ENCODE measurements at regions not wholly inside any gene's neighbourhood (a gene's known extent, or its start where the extent isn't known, plus 50 kb on each side); places are given as distances from the start of the nearest gene placed in this dataset.
A peak's percentile ranks its signal among the peaks of the same experiment; 100 is the strongest.

- no peaks in the 10 kb centered on the region for H3K9me3 ChIP-seq
- WGBS, 2 donors: 77 to 82% methylated on average over 1 of the region's 1 CpG
- H3K36me3 ChIP-seq: no peaks in the 10 kb centered on the region
- peak overlapping the region in 1 of 4 donors; percentile 22 for H3K27ac ChIP-seq
- no peaks in the 10 kb centered on the region for H3K27me3 ChIP-seq
- no peak overlapping the region for H3K4me3 ChIP-seq
- intact Hi-C loops (cut with DNase I): loop anchor here (10.0 kb wide), 1 partner anchor 122 kb away; no protein-coding TSS in a partner anchor
- no peak for TF ChIP-seq POLR2AphosphoS5 (IDR thresholded peaks at IDR 0.05)
- peaks cover 0 to 14% (median 12%) of the 10 kb centered on the region in 4 donors for H3K4me1 ChIP-seq
- DNase-seq: no peak
Observed at GRCh38 chr12:20142316-20142715, 226.0 kb upstream of the PDE3A start.

DNA sequence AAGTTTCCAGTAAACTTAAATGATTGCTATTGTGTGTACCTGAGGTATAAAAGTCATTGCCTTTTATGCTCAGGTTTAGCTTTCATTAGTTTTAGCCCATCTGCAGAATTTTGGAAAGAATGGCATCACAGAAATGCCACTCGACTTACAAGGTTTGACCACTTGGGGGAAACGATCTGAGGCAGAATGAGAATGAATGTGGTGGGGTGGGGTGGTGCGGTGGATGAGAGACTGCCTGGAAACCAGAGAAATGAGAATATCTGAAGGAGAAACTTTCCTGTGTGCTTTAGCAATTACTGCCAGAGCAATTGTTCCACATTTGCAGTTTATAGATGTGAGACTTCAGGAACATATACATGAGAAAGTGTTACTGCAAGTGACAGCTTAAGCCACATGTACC is 225.4 kb upstream of the PDE3A start:
- H3K4me1 ChIP-seq: peaks cover 0 to 14% (median 12%) of the 10 kb centered on the region in 4 donors
- intact Hi-C loops (cut with DNase I): loop anchor here (10.0 kb wide), 1 partner anchor 122 kb away; no protein-coding TSS in a partner anchor
- no peaks in the 10 kb centered on the region for H3K9me3 ChIP-seq
- WGBS, 2 donors: 64 to 67% methylated on average over 3 of the region's 3 CpGs
- no peaks in the 10 kb centered on the region for H3K36me3 ChIP-seq
- H3K27ac ChIP-seq: peak overlapping the region in 1 of 4 donors; percentile 27
- TF ChIP-seq CTCF (IDR thresholded peaks at IDR 0.05): no peak
- no peak for TF ChIP-seq POLR2A (IDR thresholded peaks at IDR 0.05)
- TF ChIP-seq EP300 (IDR thresholded peaks at IDR 0.05): no peak
- no peak for TF ChIP-seq POLR2AphosphoS5 (IDR thresholded peaks at IDR 0.05)
- DNase-seq: no peak
- H3K27me3 ChIP-seq: no peaks in the 10 kb centered on the region
- H3K4me3 ChIP-seq: no peak overlapping the region

GRCh38 chr12:20144341-20144740 is 224.0 kb upstream of the PDE3A start:
- TF ChIP-seq CTCF (IDR thresholded peaks at IDR 0.05) (no peak), EP300 (IDR thresholded peaks at IDR 0.05) (no peak), POLR2A (IDR thresholded peaks at IDR 0.05) (no peak), POLR2AphosphoS5 (IDR thresholded peaks at IDR 0.05) (no peak)
- intact Hi-C loops (cut with DNase I): loop anchor here (10.0 kb wide), 1 partner anchor 120 kb away; no protein-coding TSS in a partner anchor
- DNase-seq: no peak
- H3K27ac ChIP-seq: no peak overlapping the region
- H3K4me3 ChIP-seq: no peak overlapping the region
- H3K4me1 ChIP-seq: peaks cover 0 to 14% (median 12%) of the 10 kb centered on the region in 4 donors
- no peaks in the 10 kb centered on the region for H3K27me3 ChIP-seq
- H3K36me3 ChIP-seq: no peaks in the 10 kb centered on the region
- 78 to 82% methylated on average over 3 of the region's 3 CpGs for WGBS, 2 donors
- no peaks in the 10 kb centered on the region for H3K9me3 ChIP-seq

- intact Hi-C loops (cut with DNase I): loop anchor here (10.0 kb wide), 1 partner anchor 117 kb away; no protein-coding TSS in a partner anchor
- no peaks in the 10 kb centered on the region for H3K27me3 ChIP-seq
- 86 to 90% methylated on average over 1 of the region's 1 CpG for WGBS, 2 donors
- no peaks in the 10 kb centered on the region for H3K4me1 ChIP-seq
- no peak for DNase-seq
- no peak for TF ChIP-seq POLR2AphosphoS5 (IDR thresholded peaks at IDR 0.05)
- TF ChIP-seq POLR2A (IDR thresholded peaks at IDR 0.05): no peak
- no peak for TF ChIP-seq CTCF (IDR thresholded peaks at IDR 0.05)
- no peak for TF ChIP-seq EP300 (IDR thresholded peaks at IDR 0.05)
- no peak overlapping the region for H3K27ac ChIP-seq
- H3K36me3 ChIP-seq: no peaks in the 10 kb centered on the region
- H3K4me3 ChIP-seq: no peak overlapping the region
- no peaks in the 10 kb centered on the region for H3K9me3 ChIP-seq
Observed at GRCh38 chr12:20148241-20148640, 220.1 kb upstream of the PDE3A start.

DNA sequence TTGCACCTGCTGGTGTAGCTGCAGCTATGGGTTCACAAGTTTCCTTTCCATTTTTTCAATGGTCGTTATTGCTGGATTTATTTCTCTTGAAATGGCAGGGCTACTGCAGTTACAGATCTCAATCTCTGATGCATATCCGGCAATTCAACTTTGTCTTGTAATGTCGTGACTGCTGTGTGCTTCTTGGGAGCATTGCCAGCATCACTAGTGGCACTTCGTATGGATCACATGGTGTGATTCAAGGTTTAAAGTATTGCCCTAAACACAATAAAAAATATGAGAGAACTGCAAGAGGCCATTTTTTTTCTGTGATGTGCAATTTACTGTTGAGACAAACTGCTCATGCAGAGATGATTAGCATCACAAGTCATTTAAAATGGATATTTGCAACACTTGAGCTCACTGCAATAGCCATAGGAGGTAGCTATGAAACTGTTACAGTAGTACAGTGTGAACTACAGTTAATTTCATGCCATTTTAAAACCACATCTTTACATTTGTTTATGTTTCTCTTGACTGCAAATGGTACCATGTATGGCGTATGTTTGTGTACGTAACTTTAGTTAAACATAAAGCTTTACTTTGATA is 217.4 kb upstream of the PDE3A start:
- WGBS, 2 donors: 50 to 75% methylated on average over 6 of the region's 6 CpGs
- no peak for DNase-seq
- no peak overlapping the region for H3K27ac ChIP-seq
- intact Hi-C loops (cut with DNase I): no loop called here
- no peaks in the 10 kb centered on the region for H3K27me3 ChIP-seq
- TF ChIP-seq POLR2AphosphoS5 (IDR thresholded peaks at IDR 0.05): no peak
- TF ChIP-seq EP300 (IDR thresholded peaks at IDR 0.05): no peak
- no peak for TF ChIP-seq CTCF (IDR thresholded peaks at IDR 0.05)
- no peak for TF ChIP-seq POLR2A (IDR thresholded peaks at IDR 0.05)
- no peak overlapping the region for H3K4me3 ChIP-seq
- no peaks in the 10 kb centered on the region for H3K9me3 ChIP-seq
- no peaks in the 10 kb centered on the region for H3K36me3 ChIP-seq
- H3K4me1 ChIP-seq: no peaks in the 10 kb centered on the region

Measured in sigmoid colon (tissue), 6 donors.